HEK293T (cell line): ENCODE measurements at regions not wholly inside any gene's neighbourhood (a gene's known extent, or its start where the extent isn't known, plus 50 kb on each side); places are given as distances from the start of the nearest gene placed in this dataset.

ENCODE experiments used
- ARNT ChIP-seq: fragments of 450-650 bp; IDR thresholded peaks from 2 replicates; pipeline ENCODE4 v1.6.1; 2017; ENCODE audit warnings: mild to moderate bottlenecking
- BHLHE40 ChIP-seq: fragments of 450-650 bp; IDR thresholded peaks from 2 replicates; pipeline ENCODE4 v1.6.1; 2016; ENCODE audit warnings: mild to moderate bottlenecking, moderate library complexity, borderline replicate concordance
- CTBP1 ChIP-seq: fragments of 450-650 bp; IDR thresholded peaks from 2 replicates; pipeline ENCODE4 v1.6.1; 2016; ENCODE audit warnings: borderline replicate concordance
- FOXA1 ChIP-seq: fragments of 450-650 bp; IDR thresholded peaks from 2 replicates; pipeline ENCODE4 v1.6.1; 2016; ENCODE audit warnings: mild to moderate bottlenecking
- FOXK2 ChIP-seq: fragments of 450-650 bp; IDR thresholded peaks from 2 replicates; pipeline ENCODE4 v1.6.1; 2016; ENCODE audit warnings: mild to moderate bottlenecking
- FOXM1 ChIP-seq: fragments of 450-650 bp; IDR thresholded peaks from 2 replicates; pipeline ENCODE4 v1.6.1; 2017; ENCODE audit warnings: mild to moderate bottlenecking, borderline replicate concordance
- HDGF ChIP-seq: fragments of 450-650 bp; IDR thresholded peaks from 2 replicates; pipeline ENCODE4 v1.6.1; 2017; ENCODE audit warnings: antibody characterized with exemption, borderline replicate concordance
- SP1 ChIP-seq: fragments of 450-650 bp; IDR thresholded peaks from 2 replicates; pipeline ENCODE4 v1.6.1; 2017

DNA sequence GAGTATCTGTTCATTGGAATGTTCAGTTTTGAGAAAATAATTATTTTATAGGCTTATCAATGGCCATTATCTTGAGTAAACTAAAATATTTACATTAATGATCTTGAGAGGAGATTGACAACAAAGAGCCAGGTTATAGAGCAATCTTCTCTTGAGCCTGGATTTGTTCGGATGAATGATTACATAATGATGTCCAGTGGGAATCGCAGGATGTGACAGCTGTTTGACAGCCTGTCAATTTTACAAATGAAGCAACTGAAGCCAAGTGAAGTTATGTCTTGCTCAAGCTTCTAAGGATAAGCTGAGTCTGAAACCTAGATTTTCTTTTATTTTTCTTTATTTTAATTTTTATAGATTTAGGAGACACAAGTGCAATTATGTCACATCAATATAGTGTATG, 52.1 kb upstream of the BACH1 start:
- TF ChIP-seq CTBP1 (no peak), FOXA1 (no peak), SP1 (no peak), FOXM1 (no peak), HDGF (no peak), ARNT (no peak), FOXK2 (no peak), BHLHE40 (no peak)
